B cell (primary cell): ENCODE measurements at regions not wholly inside any gene's neighbourhood (a gene's known extent, or its start where the extent isn't known, plus 50 kb on each side); places are given as distances from the start of the nearest gene placed in this dataset.
A peak's percentile ranks its signal among the peaks of the same experiment; 100 is the strongest.

ENCODE experiments used
- CTCF ChIP-seq: fragments of 200-600 bp; IDR thresholded peaks from one replicate; pipeline ENCODE4 v1.8.0; 2022; ENCODE audit warnings: antibody characterized with exemption, mild to moderate bottlenecking
- EZH2 ChIP-seq: IDR thresholded peaks from 2 replicates; pipeline ENCODE4 v1.6.1; 2012; ENCODE audit warnings: borderline replicate concordance, low read depth, mild to moderate bottlenecking, moderate library complexity, low read length; ENCODE audit not compliant: insufficient read depth, poor library complexity, severe bottlenecking

- TF ChIP-seq CTCF (peak; percentile 84), EZH2 (no peak)
These were observed 1109.3 kb upstream of the B3GALT2 start for GRCh38 chr1:194295685-194296084.
